HG03521 (cell line): ENCODE measurements at regions not wholly inside any gene's neighbourhood (a gene's known extent, or its start where the extent isn't known, plus 50 kb on each side); places are given as distances from the start of the nearest gene placed in this dataset.

Experiments used
- ATAC-seq: cut with Tn5 transposase; IDR thresholded peaks from one replicate; pipeline ENCODE4 v1.9.1; 2021; ENCODE audit warnings: mild to moderate bottlenecking, moderate library complexity; ENCODE audit not compliant: unreplicated experiment

GRCh38 chr14:35989736-35990135, 163.6 kb downstream of the BRMS1L start:
- no peak for ATAC-seq

- ATAC-seq: no peak
Measured at GRCh38 chr14:35988972-35989690, 163.0 kb downstream of the BRMS1L start.

DNA sequence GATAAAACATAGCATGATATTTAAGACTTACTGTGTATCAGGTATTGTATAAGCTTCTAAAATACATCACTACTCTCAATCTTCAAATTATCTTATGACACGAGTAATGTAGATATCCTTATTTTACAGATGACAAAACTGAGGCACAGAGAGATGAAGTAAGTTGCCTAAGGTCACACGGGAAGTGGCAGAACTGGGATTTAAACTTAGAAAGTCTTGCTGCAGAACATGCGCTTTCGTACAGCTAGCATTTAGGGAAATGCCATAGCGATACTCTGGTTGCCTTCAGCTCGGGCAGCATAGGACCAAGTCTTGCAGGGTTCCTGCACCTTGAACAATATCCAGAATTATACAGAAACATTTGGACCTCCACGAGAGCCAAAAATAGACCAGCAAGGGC, 162.4 kb downstream of the BRMS1L start:
- ATAC-seq: no peak

DNA sequence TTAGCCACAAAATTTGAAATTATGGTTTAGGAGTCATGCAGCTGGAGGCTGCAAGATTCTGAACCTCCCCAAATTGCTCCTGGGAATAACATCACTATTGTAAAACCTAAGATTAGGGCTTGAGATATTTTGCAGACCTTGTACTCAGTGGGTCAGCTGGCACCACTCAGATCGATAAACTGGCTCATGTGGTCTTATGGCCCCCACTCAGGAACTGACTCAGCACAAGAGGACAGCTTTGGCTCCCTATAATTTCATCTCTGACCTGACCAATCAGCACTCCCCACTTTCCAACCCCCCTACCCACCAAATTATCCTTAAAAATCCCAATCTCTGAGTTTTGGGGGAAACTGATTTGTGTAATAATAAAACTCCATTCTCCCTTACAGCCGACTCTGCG, 161.6 kb downstream of the BRMS1L start:
- ATAC-seq: no peak

DNA sequence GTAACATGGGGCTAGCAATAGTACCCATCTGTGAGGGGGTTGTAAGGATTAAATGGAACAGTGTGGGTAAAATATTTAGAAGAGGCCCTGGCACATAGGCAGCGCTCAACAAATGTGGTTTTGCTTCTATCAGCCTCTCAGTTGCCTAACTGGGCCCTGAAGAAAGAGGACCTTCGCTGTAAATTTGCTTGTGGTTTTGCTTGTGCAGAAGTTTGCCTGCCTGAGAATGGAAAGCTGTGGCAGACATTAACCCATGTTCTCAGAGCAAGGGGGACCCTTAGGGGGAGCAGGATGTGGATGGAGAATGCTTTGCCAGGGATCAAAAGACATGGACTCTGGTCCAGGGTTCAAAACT, 160.1 kb downstream of the BRMS1L start:
- ATAC-seq: no peak

DNA sequence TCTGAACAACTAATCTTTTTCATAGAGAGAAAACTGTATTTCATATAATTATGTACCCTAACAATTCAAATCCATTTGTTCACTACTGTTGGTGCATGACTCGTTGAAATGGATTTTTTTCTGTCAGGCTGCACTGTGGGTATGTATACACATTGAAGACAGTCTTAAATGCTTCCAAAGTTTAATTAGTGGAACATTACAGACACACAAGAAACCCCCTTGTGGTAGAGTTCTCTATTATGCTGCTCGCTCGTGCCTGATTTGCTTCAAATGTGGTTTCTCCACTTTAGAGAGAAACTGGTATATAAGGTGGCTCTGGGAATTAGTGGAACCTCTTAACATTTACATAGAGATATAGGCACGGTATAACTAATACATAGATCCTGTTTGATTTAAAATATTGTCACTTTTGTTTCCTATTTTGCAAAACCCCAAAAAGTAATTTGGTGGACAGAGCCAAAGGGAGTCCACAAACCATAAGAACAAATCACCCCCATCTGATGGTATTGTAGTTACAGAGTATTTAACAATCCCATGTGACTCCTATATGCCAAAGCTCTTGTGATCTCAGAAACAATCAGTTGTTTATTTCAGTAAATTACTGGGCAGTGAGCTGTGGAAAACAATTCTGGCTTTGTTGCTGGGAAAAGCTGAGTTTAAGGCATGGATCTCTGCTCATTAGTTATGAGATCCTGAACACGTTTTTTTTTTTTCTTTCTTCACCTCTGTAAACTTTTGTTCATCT, 159.5 kb downstream of the BRMS1L start:
- ATAC-seq: no peak

DNA sequence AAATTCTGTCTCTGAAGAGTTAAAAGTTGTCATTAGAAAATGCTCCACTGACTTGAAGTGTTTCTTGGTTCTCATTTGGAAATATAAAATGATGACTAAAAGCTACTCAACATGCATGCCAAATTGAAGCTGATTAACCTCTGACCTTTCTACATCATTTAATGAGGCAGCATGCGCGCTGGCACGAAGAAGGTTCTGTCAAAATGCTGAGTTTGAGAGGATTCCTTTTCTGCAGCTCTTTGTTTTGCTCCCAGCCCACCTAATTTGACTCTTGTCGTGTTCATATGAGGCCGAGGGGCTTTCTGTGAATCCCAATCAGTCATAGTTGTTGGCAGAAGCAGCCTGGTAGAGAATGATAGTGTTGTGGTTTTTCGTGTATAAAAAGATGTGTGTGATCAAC, 153.4 kb downstream of the BRMS1L start:
- no peak for ATAC-seq

- no peak for ATAC-seq
Measured at GRCh38 chr14:35978561-35978960, 152.4 kb downstream of the BRMS1L start.

GRCh38 chr14:35975814-35976213, 149.7 kb downstream of the BRMS1L start:
- no peak for ATAC-seq

- no peak for ATAC-seq
Measured at GRCh38 chr14:35973770-35974169, 147.6 kb downstream of the BRMS1L start.

DNA sequence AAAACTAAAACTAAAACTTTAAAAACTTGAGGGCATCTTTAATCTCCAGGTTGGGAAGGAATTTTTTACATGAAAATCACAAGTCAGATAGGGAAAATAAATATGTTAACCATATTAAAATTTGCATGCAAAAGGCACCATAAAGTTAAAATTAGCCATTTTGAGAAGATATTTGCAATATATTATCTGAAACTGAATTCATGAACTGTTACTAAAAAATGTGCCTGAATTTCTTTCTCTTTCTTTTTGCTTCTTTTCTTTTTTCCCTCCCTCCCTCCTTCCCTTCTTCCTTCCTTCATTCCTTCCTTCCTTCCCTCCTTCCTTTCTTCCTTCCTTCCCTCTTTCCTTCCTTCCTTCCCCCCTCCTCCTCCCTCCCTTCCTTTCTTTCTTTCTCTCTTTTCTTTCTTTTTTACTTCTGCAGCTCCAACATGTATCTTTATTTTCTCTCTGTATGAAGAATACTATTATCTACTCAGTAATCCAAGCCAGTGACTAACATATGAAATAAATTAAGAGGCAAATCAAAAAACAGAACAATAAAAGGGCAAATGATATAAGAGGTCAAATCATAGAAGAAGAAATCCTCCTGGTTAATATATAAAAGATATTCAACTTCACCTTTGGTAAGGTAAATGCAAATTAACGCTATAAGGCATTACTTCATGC, 146.0 kb downstream of the BRMS1L start:
- ATAC-seq: no peak

DNA sequence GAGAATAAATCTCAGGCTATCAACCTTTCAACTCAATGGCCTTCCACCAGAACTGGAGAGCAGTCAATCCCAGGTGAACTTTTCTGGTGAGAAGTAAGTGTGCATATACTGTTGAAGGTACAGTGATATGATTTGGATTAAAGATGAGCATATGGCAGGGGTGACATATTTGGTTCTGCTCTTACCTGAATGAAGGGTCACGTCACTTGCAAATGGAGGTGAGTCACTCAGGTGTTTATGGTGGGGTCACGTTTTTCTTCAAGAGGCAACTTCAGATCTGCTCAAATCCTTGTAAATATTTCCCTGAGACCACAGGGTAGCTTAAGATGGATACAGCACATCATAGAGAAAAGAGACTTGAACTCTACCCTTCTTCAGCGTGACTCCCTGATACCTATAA, 143.2 kb downstream of the BRMS1L start:
- ATAC-seq: no peak

GRCh38 chr14:35965400-35965799, 139.3 kb downstream of the BRMS1L start:
- ATAC-seq: no peak

DNA sequence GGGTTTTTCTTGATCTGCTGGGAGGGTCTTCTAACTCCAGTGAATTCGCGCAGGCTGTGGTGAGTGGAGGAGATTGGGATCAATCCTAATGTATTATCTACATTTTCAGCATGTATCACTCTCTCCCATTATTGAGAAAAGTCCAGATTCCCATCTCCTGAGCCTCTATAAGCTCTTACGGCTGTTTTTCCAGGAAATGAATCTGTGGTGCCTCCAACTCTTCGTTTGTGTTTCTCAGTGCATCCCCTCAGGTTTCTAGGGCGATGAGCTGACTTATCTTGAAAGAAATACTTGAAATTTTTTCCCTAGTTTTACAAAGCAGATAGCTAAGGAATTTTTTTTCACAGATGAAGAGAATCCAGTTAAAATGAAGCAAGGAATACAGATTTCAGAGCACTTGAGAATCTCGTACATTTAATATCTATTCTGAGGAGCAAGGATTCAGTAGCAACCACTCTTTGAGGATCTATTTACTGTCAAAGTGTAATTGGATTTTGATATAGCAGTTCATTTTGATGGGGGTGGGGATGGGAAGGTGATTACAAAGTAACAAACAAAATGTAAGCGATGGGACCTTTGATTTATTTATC, 138.7 kb downstream of the BRMS1L start:
- no peak for ATAC-seq

GRCh38 chr14:35963209-35963608, 137.1 kb downstream of the BRMS1L start:
- peak; percentile 58 for ATAC-seq

DNA sequence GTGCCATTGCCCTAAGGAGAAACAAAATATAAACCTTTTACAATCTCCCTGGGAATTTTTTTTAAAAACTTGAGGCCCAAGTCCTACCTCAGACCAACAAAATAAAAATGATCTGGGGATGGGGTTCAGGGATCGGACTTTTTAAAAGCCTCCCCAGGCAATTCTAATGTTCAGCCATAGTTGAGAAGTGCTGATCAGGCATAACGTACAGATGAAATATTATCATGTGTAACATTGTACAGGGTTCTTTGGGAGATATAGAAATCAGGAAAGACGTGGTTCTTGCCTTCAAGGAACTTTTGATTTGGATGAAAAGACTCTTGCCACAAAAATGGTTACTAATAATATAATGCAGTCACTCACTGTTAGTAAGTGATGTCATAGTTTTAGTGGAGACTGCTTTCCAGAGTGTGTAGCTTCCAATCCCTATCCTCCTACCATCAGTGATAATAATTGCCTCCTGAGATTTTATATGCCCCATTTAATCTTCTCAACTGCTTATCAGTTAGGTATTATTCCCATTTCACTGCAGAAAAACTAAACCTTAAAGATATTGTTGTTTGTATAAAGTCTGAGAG, 135.6 kb downstream of the BRMS1L start:
- no peak for ATAC-seq

DNA sequence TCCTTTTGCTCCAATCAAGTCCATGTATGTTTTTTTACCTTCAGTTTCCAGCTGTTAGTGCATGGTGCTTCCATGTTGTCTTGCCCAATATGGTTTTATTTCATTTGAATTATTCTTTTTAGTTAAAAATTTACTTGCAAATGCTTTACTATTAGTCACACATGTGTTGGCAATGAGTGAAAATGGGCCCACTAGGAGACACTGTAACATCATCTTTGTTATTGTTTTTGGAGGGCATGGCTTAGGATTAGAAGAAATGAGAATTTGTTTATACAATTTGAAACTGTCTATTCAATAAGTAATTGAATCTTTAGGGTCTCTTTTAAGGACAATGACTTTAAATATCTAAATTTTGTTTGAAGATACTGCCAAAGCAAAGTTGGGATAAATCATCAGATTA, 133.7 kb downstream of the BRMS1L start:
- no peak for ATAC-seq

DNA sequence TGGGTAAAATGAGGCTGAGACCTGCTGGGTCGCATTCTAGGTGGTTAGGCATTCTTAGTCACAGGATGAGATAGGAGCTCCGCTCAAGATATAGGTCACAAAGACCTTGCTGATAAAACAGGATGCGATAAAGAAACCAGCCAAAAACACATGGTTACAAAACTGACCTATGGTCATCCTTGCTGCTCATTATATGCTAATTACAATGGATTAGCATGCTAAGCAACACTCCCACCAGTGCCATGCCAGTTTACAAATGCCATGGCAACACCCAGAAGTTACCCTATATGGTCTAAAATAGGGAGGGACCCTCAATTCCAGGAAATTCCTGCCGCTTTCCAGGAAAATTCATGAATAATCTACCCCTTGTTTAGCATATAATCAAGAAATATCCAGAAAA, 132.4 kb downstream of the BRMS1L start:
- no peak for ATAC-seq

DNA sequence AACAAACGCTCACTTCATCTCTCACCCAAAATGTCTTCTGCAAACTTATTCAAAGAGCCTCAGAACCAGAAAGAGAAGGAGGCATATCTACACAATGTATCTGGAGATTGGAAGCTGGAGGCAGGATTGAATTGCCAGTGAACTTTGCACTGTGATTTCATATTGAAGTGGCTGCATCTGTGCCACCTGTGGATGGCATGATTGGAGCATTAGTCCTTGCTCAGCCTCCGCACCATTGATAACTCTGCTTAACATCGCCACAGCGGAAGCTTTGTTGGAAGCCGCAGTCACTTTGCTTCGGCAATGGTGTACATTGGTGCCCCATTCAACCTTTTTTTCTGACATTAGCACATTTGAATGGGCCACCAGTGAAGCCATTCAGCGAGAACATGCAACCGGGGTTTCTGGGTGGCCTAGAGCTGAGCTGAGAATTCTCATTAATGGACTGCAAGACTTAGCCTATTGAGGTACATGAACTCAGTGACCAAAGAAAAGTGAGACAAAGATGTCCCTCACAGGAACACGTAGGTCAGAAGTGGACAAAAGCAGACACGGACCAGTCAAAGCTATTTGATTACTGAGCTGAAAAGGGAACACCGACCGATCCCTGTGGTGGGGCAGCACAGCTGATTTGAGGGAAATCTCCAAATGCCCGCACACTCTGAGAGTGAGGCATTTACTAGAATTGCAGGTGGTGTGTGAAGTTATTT, 130.4 kb downstream of the BRMS1L start:
- no peak for ATAC-seq

DNA sequence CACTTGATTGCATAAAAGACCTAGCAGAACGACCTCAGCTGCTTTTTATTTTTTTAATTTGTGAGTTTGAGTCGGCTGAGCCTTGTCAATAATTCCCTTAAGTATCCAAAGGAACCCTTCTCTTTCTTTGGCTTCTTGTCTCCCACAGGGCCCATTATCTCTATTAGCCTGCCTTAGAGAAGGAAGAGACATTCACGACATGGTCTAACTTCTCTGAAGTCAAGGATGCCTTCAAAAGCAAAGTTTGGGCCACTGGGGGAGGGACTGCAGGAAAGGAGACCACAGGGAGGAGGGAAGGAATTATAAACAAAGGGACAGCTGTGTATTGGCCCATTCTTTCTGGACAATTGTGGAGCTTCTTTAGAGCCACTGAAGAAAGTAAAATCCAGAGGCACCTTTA, 126.4 kb downstream of the BRMS1L start:
- ATAC-seq: no peak
